ENCODE measurements at regions not wholly inside any gene's neighbourhood (a gene's known extent, or its start where the extent isn't known, plus 50 kb on each side); places are given as distances from the start of the nearest gene placed in this dataset.

DNA sequence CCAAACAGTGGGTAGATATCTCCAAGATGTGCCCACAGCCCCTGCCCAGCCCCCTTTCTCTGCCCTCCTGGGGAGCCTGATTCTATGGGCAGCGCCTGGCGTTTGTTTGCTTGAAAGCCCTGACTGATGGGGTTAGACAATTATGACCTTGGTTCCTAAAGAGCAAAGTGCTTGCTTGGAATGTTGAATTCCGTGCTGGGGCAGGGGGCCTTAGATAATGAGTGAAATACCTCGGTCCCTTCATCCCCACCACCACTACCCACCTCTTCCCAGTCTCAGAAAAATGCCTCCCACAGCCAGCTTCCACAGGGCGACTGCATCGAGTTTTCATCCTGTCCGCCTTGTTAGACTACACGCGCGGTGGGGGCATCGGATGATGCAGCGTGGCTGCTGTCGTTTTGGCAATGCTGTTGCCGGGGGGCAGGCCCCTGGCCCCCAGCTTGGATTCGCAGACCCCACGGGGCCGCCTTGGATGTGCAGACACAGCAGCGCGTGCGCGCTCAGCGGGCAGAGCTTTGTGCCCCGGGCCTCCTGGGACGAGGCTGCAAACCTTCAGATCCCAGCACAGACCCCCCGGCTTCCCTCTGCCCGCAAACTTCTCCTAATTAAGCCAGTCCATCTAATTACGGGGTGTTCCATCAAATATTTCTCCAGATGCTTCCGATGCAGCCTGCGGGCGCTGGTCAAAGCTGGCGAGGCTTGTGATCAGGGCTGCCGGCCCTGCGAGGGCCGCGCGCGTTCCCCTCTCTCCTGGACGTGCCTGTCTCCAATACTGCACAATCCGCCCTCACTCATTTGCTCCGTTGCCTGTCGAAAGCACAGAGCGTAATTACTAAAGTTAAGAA, 86.1 kb downstream of the LINC00237 start:
- TF ChIP-seq FOXP2 (optimal IDR thresholded peaks at IDR 0.05; ENCODE audit: borderline replicate concordance, extremely low read depth, extremely low read length, insufficient read depth) (no peak), POLR2AphosphoS5 (IDR thresholded peaks at IDR 0.05; ENCODE audit: low read depth, low read length) (no peak), TAF1 (IDR thresholded peaks at IDR 0.05; ENCODE audit: borderline replicate concordance, insufficient read depth, low read length) (no peak)
